OCI-LY1 (cell line): ENCODE measurements at regions not wholly inside any gene's neighbourhood (a gene's known extent, or its start where the extent isn't known, plus 50 kb on each side); places are given as distances from the start of the nearest gene placed in this dataset.

Source experiments
- CTCF ChIP-seq: fragments of 200-600 bp; sonication (generic), shearing (Covaris generic); IDR thresholded peaks from 2 replicates; pipeline ENCODE4 v1.5.1; 2017; ENCODE audit warnings: mild to moderate bottlenecking, antibody characterized with exemption, low read length, moderate library complexity, mixed read lengths
- EZH2 ChIP-seq: fragments of 200-600 bp; sonication (generic), shearing (Covaris generic); IDR thresholded peaks from 2 replicates; pipeline ENCODE4 v1.8.0; 2017; ENCODE audit warnings: borderline replicate concordance, mixed run types, mild to moderate bottlenecking, antibody characterized with exemption, low read length, moderate library complexity, mixed read lengths

- no peak for TF ChIP-seq CTCF
- no peak for TF ChIP-seq EZH2
Observed at GRCh38 chr22:49390954-49391353, 436.7 kb downstream of the BRD1 start.
